BE2C (cell line): ENCODE measurements at regions not wholly inside any gene's neighbourhood (a gene's known extent, or its start where the extent isn't known, plus 50 kb on each side); places are given as distances from the start of the nearest gene placed in this dataset.

Source experiments
- DNase-seq: peaks from one replicate; pipeline ENCODE4 v3.0.0-alpha.2; 2020
- H3K27me3 ChIP-seq: fragments of 250-450 bp; sonication (Bioruptor Pico); 2 replicates; pipeline ENCODE4 v1.5.1; 2020; ENCODE audit warnings: mild to moderate bottlenecking
- H3K36me3 ChIP-seq: fragments of 250-450 bp; sonication (Bioruptor Pico); 2 replicates; pipeline ENCODE4 v1.5.1; 2020; ENCODE audit warnings: mild to moderate bottlenecking
- H3K4me1 ChIP-seq: fragments of 250-450 bp; sonication (Bioruptor Pico); 2 replicates; pipeline ENCODE4 v1.5.1; 2020
- H3K4me3 ChIP-seq: 2 replicates; pipeline ENCODE4 v1.5.1; 2011; ENCODE audit warnings: low read depth, low read length
- H3K9me3 ChIP-seq: fragments of 250-450 bp; sonication (Bioruptor Pico); 2 replicates; pipeline ENCODE4 v1.5.1; 2020
- CTCF ChIP-seq: IDR thresholded peaks from 2 replicates; pipeline ENCODE4 v1.5.1; 2012; ENCODE audit warnings: mild to moderate bottlenecking, low read depth, low read length

- Histone ChIP-seq H3K27me3 (0 out of 2 replicates have a peak, but pooled peaks cover 3% of the 10 kb centered on the region), H3K36me3 (no peaks in the 10 kb centered on the region), H3K4me1 (no peaks in the 10 kb centered on the region), H3K9me3 (no peaks in the 10 kb centered on the region), H3K4me3 (no peak overlapping the region)
- no peak for DNase-seq
- TF ChIP-seq CTCF: no peak
Measured at GRCh38 chr2:3962719-3963118, 259.3 kb downstream of the DCDC2C start.

GRCh38 chr2:3965211-3965610 lies 261.8 kb downstream of the DCDC2C start:
- Histone ChIP-seq H3K27me3 (no peaks in the 10 kb centered on the region), H3K36me3 (no peaks in the 10 kb centered on the region), H3K4me1 (no peaks in the 10 kb centered on the region), H3K9me3 (no peaks in the 10 kb centered on the region), H3K4me3 (no peak overlapping the region)
- no peak for DNase-seq
- TF ChIP-seq CTCF: no peak

- Histone ChIP-seq H3K4me1 (no peaks in the 10 kb centered on the region), H3K27me3 (no peaks in the 10 kb centered on the region), H3K9me3 (no peaks in the 10 kb centered on the region), H3K4me3 (no peak overlapping the region), H3K36me3 (no peaks in the 10 kb centered on the region)
- no peak for DNase-seq
- TF ChIP-seq CTCF: no peak
Measured at GRCh38 chr2:3965953-3966352, 262.6 kb downstream of the DCDC2C start.

GRCh38 chr2:3966470-3966869 lies 263.1 kb downstream of the DCDC2C start:
- DNase-seq: no peak
- H3K4me1 ChIP-seq: no peaks in the 10 kb centered on the region
- H3K4me3 ChIP-seq: no peak overlapping the region
- no peaks in the 10 kb centered on the region for H3K27me3 ChIP-seq
- TF ChIP-seq CTCF: no peak
- no peaks in the 10 kb centered on the region for H3K9me3 ChIP-seq
- no peaks in the 10 kb centered on the region for H3K36me3 ChIP-seq

DNA sequence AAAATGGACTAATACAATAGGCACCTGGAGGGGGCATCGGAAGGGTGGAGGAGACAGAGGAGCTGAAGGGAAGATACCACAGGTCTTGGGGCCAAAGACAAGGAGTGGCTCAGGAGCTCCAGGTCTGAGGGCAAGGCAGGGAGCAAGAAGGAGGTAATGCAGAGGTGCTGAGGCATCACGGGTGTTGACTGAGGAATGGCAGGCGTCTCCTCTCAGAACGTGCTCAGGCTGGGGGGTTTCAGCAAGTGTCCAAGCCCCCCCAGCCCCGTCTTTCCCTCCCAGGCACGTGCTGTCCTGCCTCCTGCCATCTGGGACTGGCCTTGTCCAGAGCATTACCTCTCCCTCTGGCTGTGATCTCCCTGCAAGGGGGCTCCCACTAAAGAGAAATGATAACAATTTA lies 265.4 kb downstream of the DCDC2C start:
- no peak for DNase-seq
- Histone ChIP-seq H3K36me3 (no peaks in the 10 kb centered on the region), H3K4me3 (no peak overlapping the region), H3K27me3 (no peaks in the 10 kb centered on the region), H3K9me3 (no peaks in the 10 kb centered on the region; the same call in 1 of the 2 replicates), H3K4me1 (no peaks in the 10 kb centered on the region)
- TF ChIP-seq CTCF: no peak

DNA sequence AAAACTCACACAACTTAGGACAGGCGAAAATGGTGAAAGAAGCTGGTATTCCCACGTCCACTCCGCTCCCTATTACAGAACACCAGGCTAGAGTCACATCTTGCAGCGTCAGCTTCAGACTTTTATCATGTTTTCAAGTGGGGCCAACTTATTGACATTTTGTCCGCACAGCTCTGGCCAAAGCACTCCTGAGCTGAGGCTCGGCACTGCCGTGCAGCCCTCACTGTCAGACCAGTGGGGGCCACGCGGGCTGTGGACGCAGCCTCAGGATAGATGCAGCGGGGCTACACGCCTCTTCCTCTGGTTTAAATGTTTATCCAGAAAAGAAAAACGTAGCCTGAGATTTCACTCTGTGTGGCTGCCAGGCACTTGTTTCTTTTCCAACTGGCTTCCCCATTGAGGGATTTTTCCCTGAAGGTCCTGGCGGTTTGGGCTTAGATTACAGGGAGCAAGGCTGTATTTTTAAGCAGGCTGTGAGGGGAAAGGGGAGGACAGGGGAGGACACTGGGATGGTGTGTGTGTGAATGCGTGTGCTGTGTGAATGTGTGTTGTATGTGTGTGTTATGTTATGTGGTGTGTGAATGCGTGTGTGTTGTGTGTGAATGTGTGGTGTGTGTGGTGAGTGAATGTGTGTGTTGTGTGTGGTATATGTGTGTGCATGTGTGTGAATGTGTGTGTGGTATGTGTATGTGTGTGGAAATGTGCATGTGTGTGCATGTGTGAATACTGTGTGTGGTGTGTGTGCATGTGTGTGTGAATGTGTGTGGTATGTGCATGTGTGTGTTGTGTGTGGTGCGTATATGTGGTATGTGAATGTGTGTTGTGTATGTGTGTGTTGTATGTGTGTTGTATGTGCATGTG lies 267.6 kb downstream of the DCDC2C start:
- Histone ChIP-seq H3K4me1 (no peaks in the 10 kb centered on the region), H3K36me3 (no peaks in the 10 kb centered on the region), H3K27me3 (no peaks in the 10 kb centered on the region), H3K9me3 (no peaks in the 10 kb centered on the region; the same call in 1 of the 2 replicates), H3K4me3 (no peak overlapping the region)
- DNase-seq: no peak
- TF ChIP-seq CTCF: no peak
